HCT116 (cell line): ENCODE measurements at regions not wholly inside any gene's neighbourhood (a gene's known extent, or its start where the extent isn't known, plus 50 kb on each side); places are given as distances from the start of the nearest gene placed in this dataset.

Source experiments
- ATAC-seq: fragments of 200-7000 bp; cut with Tn5 transposase; 2 replicates; pipeline ENCODE4 v1.9.1; 2020; ENCODE audit warnings: mild to moderate bottlenecking, moderate library complexity
- BruUV-seq: library from RNA; stranded (reverse); fragments of 400-500 nt; replicated peaks from 2 replicates; lab custom pipeline; 2021; lab: Mats Ljungman, UMichigan
- CTCF ChIA-PET: fragments of 300-600 bp; sonication (Branson Sonifier 250); formaldehyde crosslinking; loops from one replicate; lab custom pipeline; 2021; ENCODE audit warnings: antibody characterized with exemption; lab: Charles Lee
- POLR2A ChIA-PET: fragments of 300-600, 350-600 bp; sonication (Branson Sonifier 250); formaldehyde crosslinking; loops from one replicate; lab custom pipeline; 2021; ENCODE audit warnings: antibody characterized with exemption; lab: Charles Lee
- RAD21 ChIA-PET, 2 experiments: fragments of 300-600 bp; sonication (Branson Sonifier 250); formaldehyde crosslinking; loops; one replicate each; lab custom pipeline; 2023; ENCODE audit warnings: low total read pairs in 2 of 2; ENCODE audit not compliant: uncharacterized antibody in 2 of 2, unreplicated experiment in 2 of 2, low non-redundant PET in 1 of 2; lab: Charles Lee
- DNase-seq: peaks from one replicate; pipeline ENCODE4 v3.0.0-alpha.2; 2010; ENCODE audit warnings: low read depth, low spot score
- H2AFZ ChIP-seq: fragments of 200-600 bp; shearing (Covaris generic), sonication (generic); 2 replicates; pipeline ENCODE4 v1.6.1; 2017; ENCODE audit warnings: low read depth, mixed run types, mixed read lengths, antibody characterized with exemption, low read length; ENCODE audit not compliant: poor library complexity, severe bottlenecking
- H3K27ac ChIP-seq: 2 replicates; pipeline ENCODE4 v1.5.1; 2012; ENCODE audit warnings: low read depth, low read length
- H3K27me3 ChIP-seq: fragments of 200-600 bp; sonication (generic); 2 replicates; pipeline ENCODE4 v1.6.1; 2016; ENCODE audit warnings: mixed run types, low read length, mixed read lengths; ENCODE audit not compliant: insufficient read depth
- H3K36me3 ChIP-seq, 2 experiments: fragments of 200-500 bp in 1 of 2; fragments of 200-600 bp in 1 of 2; sonication (Bioruptor generic) in 1 of 2; sonication (generic) in 1 of 2; 2 replicates each; pipeline versions ENCODE4 v1.5.1 to v1.6.1; 2014 to 2016; ENCODE audit warnings: low read length in 2 of 2, inconsistent platforms in 1 of 2, mixed read lengths in 1 of 2, mixed run types in 1 of 2; ENCODE audit not compliant: insufficient read depth in 2 of 2, control insufficient read depth in 1 of 2
- H3K4me1 ChIP-seq, 2 experiments: fragments of 200-600 bp in 1 of 2; sonication (generic) in 1 of 2; 2 replicates each; pipeline versions ENCODE4 v1.5.1 to v1.6.1; 2012 to 2017; ENCODE audit warnings: low read length in 2 of 2, inconsistent platforms in 1 of 2, mild to moderate bottlenecking in 1 of 2, mixed read lengths in 1 of 2, mixed run types in 1 of 2, moderate library complexity in 1 of 2; ENCODE audit not compliant: insufficient read depth in 2 of 2, control insufficient read depth in 1 of 2
- H3K4me2 ChIP-seq: fragments of 200-600 bp; sonication (generic); 2 replicates; pipeline ENCODE4 v1.6.1; 2017; ENCODE audit warnings: mixed run types, low read length, mixed read lengths
- H3K4me3 ChIP-seq, 2 experiments: fragments of 200-600 bp in 1 of 2; sonication (generic) in 1 of 2; replicated peaks in 1 of 2; 2 replicates each; pipeline ENCODE4 v1.5.1; 2011 to 2016; ENCODE audit warnings: low read length in 2 of 2, control low read depth in 1 of 2, low read depth in 1 of 2, mild to moderate bottlenecking in 1 of 2, mixed read lengths in 1 of 2, mixed run types in 1 of 2
- H3K79me2 ChIP-seq: fragments of 200-600 bp; sonication (generic); 2 replicates; pipeline ENCODE4 v1.6.1; 2017; ENCODE audit warnings: mild to moderate bottlenecking, mixed run types, low read length, moderate library complexity, mixed read lengths; ENCODE audit not compliant: insufficient read depth
- H3K9ac ChIP-seq: fragments of 200-600 bp; sonication (generic); 2 replicates; pipeline ENCODE4 v1.6.1; 2016; ENCODE audit warnings: low read length, mixed read lengths
- H3K9me2 ChIP-seq: fragments of 200-600 bp; sonication (generic), shearing (Covaris generic); 2 replicates; pipeline ENCODE4 v1.6.1; 2017; ENCODE audit warnings: mixed run types, mild to moderate bottlenecking, moderate library complexity; ENCODE audit not compliant: insufficient read depth
- H3K9me3 ChIP-seq, 2 experiments: fragments of 200-500 bp in 1 of 2; fragments of 200-600 bp in 1 of 2; sonication (Bioruptor generic) in 1 of 2; sonication (generic) in 1 of 2; 2 replicates each; pipeline ENCODE4 v1.6.1; 2014 to 2017; ENCODE audit warnings: low read length in 2 of 2, mixed read lengths in 2 of 2, inconsistent platforms in 1 of 2, low read depth in 1 of 2, mild to moderate bottlenecking in 1 of 2, mixed run types in 1 of 2, moderate library complexity in 1 of 2; ENCODE audit not compliant: control insufficient read depth in 1 of 2, insufficient read depth in 1 of 2
- H4K20me1 ChIP-seq: fragments of 200-600 bp; sonication (generic), shearing (Covaris generic); 2 replicates; pipeline ENCODE4 v1.6.1; 2017; ENCODE audit warnings: mixed run types, mild to moderate bottlenecking, moderate library complexity; ENCODE audit not compliant: insufficient read depth
- CTCF ChIP-seq, 3 experiments: fragments of 200-600 bp in 1 of 3; sonication (generic) in 1 of 3; IDR thresholded peaks in 2 of 3; conservative IDR thresholded peaks in 1 of 3; 2 replicates each; pipeline ENCODE4 v1.5.1; 2012 to 2017; ENCODE audit warnings: low read depth in 2 of 3, low read length in 2 of 3, antibody characterized with exemption in 1 of 3, borderline replicate concordance in 1 of 3, control low read depth in 1 of 3, mild to moderate bottlenecking in 1 of 3, mixed read lengths in 1 of 3, mixed run types in 1 of 3, moderate library complexity in 1 of 3; ENCODE audit not compliant: insufficient read depth in 1 of 3
- EGR1 ChIP-seq: IDR thresholded peaks from 2 replicates; pipeline ENCODE4 v1.6.1; 2012; ENCODE audit warnings: low read depth
- FOSL1 ChIP-seq: IDR thresholded peaks from 2 replicates; pipeline ENCODE4 v1.6.1; 2012; ENCODE audit warnings: low read depth
- POLR2A ChIP-seq: IDR thresholded peaks from 2 replicates; pipeline ENCODE4 v1.7.0; 2011; ENCODE audit warnings: borderline replicate concordance; ENCODE audit not compliant: insufficient read depth, insufficient read length; ENCODE audit errors: extremely low read depth
- RAD21 ChIP-seq: IDR thresholded peaks from 2 replicates; pipeline ENCODE4 v1.6.1; 2012; ENCODE audit warnings: low read depth, mild to moderate bottlenecking
- REST ChIP-seq: IDR thresholded peaks from 2 replicates; pipeline ENCODE4 v1.6.1; 2012; ENCODE audit warnings: low read depth
- YY1 ChIP-seq: IDR thresholded peaks from 2 replicates; pipeline ENCODE4 v1.6.1; 2011; ENCODE audit warnings: low read length, low read depth, moderate library complexity, mild to moderate bottlenecking; ENCODE audit not compliant: insufficient replicate concordance; ENCODE audit errors: extremely low read depth
- ZBTB33 ChIP-seq: IDR thresholded peaks from 2 replicates; pipeline ENCODE4 v1.6.1; 2011; ENCODE audit warnings: mild to moderate bottlenecking, low read length, moderate library complexity; ENCODE audit not compliant: insufficient replicate concordance; ENCODE audit errors: extremely low read depth
- intact Hi-C: fragments of 100-400 bp; cut with micrococcal nuclease; formaldehyde crosslinking; loops from 2 replicates; pipeline ENCODE4 v1.10.0; 2022

GRCh38 chr14:97426776-97427175 is 629.6 kb downstream of the VRK1 start:
- CTCF ChIA-PET = no interaction called here
- 0 out of 2 replicates have a peak, but pooled peaks cover 3% of the 10 kb centered on the region for H3K27me3 ChIP-seq

More at GRCh38 chr14:97426776-97427175, 629.6 kb downstream of the VRK1 start:
- POLR2A ChIA-PET = no interaction called here
- Histone ChIP-seq H3K9me2 (no peaks in the 10 kb centered on the region), H3K9me3 (no peaks in the 10 kb centered on the region), H2AFZ (no peak overlapping the region), H3K4me1 (no peaks in the 10 kb centered on the region), H3K4me3 (no peak overlapping the region), H3K9ac (no peak overlapping the region), H3K36me3 (no peaks in the 10 kb centered on the region), H3K79me2 (no peaks in the 10 kb centered on the region), H3K27ac (no peak overlapping the region), H4K20me1 (no peaks in the 10 kb centered on the region; the same call in 1 of the 2 replicates), H3K4me2 (no peak overlapping the region)
- no peak for DNase-seq
- RAD21 ChIA-PET = no interaction called here
- BruUV-seq = no TSS peak
- ATAC-seq = peak; percentile 49; the same call in 1 of the 2 replicates
- intact Hi-C loops = no loop called here
- TF ChIP-seq REST (no peak), YY1 (no peak), ZBTB33 (no peak), POLR2A (no peak), CTCF (IDR thresholded peaks at IDR 0.05 in 2 of 3, conservative IDR thresholded peaks at IDR 0.05 in 1 of 3; ENCODE audit: borderline replicate concordance in 1 of 3, insufficient read depth in 1 of 3, low read depth in 2 of 3, low read length in 2 of 3) (0 out of 6 replicates have a peak, but pooled peaks of 2 of the 3 experiments have one; percentile 5 to 11), EGR1 (no peak), FOSL1 (no peak), RAD21 (peak; percentile 33; the same call in 1 of the 2 replicates)
